ENCODE measurements at regions not wholly inside any gene's neighbourhood (a gene's known extent, or its start where the extent isn't known, plus 50 kb on each side); places are given as distances from the start of the nearest gene placed in this dataset.

GRCh38 chr6:23045280-23045679, 475.9 kb downstream of the HDGFL1 start:
- DNase-seq: no peak

GRCh38 chr6:23055523-23055922, 486.2 kb downstream of the HDGFL1 start:
- DNase-seq: no peak

DNA sequence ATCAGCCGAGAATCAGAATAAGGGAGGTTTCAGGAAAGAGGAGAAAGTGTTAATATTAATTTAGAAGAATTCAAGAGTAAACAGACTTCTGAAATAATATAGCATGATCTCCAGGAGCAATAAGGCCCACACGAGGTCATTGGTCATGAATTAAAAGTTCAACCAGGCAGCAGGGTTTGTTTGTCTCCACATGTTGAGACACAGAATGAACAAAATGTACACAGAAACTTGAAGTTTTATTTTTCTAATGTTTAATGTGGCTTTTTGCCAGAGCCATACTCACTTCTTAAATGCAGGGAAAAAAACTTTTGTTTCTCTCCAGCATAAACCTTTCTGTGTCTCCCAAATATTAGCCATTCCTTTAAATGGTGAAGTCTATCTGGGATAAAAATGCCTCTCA, 504.5 kb downstream of the HDGFL1 start:
- no peak for DNase-seq

DNA sequence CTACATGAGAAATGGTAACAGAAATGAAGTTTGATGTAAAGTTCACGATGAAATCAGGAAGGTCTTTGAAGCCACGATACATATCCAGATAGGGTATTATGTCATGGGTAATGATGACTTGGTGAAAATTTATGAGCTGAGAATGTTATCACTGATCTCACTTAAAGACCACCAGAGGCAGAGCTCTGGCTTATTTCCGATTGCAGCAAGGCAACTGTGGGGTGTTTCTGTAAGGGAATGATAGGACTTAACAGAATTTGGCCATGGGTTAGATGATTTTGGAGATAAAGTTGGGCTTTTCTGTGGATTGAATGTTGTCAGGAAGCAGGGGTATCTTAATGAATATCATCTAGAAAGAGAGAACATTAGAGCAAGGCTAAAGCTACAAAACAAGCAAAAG, 508.4 kb downstream of the HDGFL1 start:
- no peak for DNase-seq

DNA sequence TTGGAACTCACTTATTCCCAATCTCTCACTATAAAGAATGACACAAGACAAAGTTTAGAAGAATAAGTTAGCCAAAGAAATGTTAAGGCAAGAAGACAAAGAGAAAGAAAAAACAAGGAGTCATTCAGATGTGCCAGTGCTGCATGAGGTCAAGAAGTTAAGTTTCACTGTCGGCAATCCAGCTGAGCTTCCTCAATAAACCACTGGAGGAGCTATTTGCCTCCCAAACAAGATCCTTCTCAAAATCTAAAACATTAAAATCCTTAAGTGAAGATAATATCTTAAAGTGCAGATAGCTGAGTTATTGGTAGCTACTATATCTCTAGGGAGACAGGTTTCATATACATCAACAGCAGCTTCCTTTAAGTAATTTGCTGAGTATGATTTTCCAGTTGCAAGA, 512.3 kb downstream of the HDGFL1 start:
- no peak for DNase-seq

DNA sequence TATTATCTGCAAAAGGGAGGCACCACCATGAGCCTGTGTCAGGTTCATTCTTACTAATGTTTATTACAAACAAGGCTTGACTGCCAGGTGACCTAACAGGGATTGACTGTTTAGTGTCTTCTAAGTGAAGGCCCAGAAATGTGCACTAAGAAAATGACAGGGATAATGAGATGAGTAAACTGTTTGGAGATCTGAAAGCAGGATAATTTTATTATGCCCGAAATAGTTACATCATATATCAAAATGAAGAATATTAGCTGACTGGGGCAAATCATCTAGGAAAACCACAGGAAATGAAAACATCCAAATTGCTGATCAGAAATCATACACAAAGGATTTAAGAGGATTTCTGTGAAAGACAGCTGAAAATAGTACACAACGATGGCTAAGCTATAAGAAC, 516.7 kb downstream of the HDGFL1 start:
- no peak for DNase-seq

DNA sequence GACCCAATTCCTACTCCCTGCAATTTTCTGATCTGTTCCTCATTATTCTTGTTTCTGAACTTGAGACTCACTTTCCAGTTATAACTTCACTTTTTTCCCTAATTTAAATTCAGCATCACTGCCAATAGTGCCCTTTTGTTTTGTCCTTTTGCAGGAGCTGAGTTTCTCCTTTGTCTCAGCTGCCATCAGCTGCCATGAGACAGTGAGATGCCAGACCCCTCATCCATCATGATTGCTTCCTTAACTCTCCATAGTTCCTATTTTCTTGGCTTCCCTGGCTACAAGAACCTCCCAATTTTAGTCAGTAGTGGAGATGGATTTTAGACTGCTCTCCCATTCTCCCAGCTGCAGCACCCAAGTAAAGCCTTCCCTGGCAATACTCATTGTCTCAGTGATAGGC, 518.1 kb downstream of the HDGFL1 start:
- DNase-seq: no peak

DNA sequence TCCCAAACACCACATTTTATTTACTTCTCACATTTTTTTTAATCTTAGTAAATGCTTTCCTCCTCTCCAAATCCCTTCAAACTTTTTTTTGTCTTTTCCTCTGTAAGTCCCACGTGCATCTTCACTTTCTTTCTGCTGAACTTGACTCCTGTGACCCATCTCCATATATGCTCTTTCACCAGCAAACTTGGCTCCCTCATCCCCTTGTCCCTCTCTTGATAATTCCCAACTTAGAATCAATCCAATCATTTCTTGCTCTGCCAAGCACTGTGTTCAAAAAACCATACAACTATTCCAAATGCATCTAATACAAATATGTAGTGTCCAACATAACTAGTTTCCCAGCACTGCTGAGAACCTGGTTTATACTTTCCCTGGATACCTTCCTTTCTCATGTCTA, 519.4 kb downstream of the HDGFL1 start:
- DNase-seq: no peak

DNA sequence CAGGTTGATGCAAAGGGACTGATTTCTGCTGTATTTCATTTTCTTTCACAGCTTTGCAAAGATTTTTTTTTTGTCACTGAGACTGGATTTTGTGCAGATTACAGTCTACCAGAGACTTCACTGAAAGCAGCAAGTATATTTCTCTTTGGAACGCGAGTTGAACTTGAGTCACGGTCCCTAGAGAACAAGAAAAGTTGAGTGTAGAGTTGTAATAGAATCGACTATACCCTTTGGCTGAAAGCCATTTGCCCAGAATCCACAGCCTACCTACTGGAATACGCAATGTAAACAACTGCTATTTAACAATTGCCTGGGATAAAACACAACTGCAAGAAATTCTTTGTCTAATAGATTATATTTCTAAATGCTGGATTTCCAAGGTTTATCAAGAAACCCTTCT, 520.6 kb downstream of the HDGFL1 start:
- no peak for DNase-seq

GRCh38 chr6:23091795-23092194, 522.4 kb downstream of the HDGFL1 start:
- DNase-seq: no peak

- no peak for DNase-seq
These were observed 527.5 kb downstream of the HDGFL1 start for GRCh38 chr6:23096876-23097275.

DNA sequence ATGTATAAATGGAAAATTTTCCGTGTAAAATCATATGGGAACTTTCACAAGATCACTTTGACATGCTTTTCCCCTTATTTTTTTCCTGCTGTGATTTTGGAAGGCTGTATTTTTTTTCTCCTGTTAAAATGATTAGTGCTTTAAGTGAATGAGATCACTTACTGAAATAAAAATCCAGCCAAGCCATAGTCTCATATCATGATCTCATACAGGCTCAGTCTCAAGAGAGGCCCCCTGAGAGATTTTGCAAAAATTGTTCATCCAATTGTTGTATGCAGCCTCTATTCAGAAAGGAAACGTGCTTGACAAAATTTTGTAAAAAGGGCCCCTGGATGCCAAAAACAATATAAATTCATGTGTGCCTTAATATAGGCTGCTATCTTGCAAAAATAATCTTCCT, 528.2 kb downstream of the HDGFL1 start:
- DNase-seq: no peak

- no peak for DNase-seq
These were observed 537.6 kb downstream of the HDGFL1 start for GRCh38 chr6:23106951-23107350.

- DNase-seq: no peak
These were observed 542.6 kb downstream of the HDGFL1 start for GRCh38 chr6:23111984-23112383.

DNA sequence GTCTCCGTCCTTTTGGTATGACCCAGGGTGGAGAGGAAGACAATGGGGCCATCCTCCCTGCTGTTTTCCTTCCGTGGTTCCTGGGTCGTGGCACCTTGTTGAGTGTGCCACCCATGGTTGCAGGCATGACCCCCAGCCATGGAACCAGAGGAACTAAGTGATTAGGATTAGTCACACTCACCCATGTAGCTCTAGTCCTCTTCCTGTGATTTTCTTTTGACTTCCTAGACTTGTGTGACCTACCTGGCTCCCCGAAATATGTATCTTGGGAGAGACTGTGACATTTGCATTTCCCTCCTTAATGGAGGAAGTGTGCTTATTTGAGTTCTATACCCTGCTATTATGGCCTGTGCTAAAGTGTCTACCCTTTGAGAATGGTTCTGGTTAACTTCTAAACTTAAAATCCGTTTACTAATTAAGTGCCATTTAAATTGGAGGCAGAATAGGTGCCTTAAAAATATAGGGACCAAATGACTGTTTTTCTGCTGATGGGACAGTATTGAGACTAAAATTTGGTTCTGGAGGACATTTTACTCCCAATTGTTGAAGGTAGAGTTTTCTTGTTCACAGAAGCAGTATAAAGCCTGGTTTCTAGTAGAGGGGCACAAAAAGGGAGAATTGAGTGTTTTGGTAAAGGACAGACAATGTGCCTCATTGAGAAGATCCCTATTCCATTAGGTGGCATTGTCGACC, 545.6 kb downstream of the HDGFL1 start:
- DNase-seq: no peak

DNA sequence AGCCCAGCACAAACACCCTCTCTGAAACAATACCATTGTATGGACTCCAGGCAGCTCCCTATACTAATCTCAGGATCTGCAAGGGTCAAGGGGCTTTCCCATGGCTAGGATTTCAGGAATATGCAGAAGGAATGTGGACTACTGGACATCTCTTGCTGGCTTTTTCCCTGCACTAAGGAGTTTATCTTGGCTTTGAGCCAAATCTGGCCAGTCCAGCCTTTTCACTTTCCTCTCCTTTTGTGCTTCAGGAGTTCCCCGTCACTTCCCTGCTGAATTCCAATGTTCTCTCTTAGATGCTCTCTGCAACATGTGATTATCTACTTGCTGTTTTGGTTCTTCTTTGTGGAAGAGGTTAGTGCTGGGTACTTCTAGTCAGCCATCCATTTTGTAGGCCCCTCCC, 568.2 kb downstream of the HDGFL1 start:
- DNase-seq: no peak

- DNase-seq: no peak
These were observed 571.5 kb downstream of the HDGFL1 start for GRCh38 chr6:23140871-23141270.

GRCh38 chr6:23145781-23146180, 576.4 kb downstream of the HDGFL1 start:
- no peak for DNase-seq

GRCh38 chr6:23154159-23154558, 584.8 kb downstream of the HDGFL1 start:
- DNase-seq: no peak

- no peak for DNase-seq
These were observed 600.7 kb downstream of the HDGFL1 start for GRCh38 chr6:23170049-23170448.

- DNase-seq: no peak
These were observed 603.9 kb downstream of the HDGFL1 start for GRCh38 chr6:23173234-23173633.

- DNase-seq: no peak
These were observed 605.5 kb downstream of the HDGFL1 start for GRCh38 chr6:23174781-23175361.

DNA sequence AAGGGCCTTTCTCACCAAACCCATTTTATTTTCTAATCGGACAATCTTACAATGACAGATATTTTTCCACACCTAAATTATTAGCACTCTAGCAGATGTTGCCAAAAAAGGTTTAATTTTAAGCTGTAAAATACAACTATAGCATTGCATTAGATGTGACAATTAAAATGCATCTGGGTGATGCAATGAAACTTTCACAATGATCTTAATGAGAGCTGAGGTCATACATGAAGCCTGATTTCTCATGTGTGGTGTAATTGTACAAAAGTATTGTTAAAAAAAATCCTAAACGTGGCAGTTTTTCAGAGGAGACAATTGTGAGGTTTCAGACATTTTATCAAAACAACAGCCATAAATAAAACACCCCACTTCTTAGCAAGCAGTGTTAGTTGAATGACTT, 606.0 kb downstream of the HDGFL1 start:
- no peak for DNase-seq

- no peak for DNase-seq
These were observed 607.1 kb downstream of the HDGFL1 start for GRCh38 chr6:23176471-23176870.

GRCh38 chr6:23176883-23177282, 607.5 kb downstream of the HDGFL1 start:
- DNase-seq: no peak
